KG1 (cell line): ENCODE measurements at regions not wholly inside any gene's neighbourhood (a gene's known extent, or its start where the extent isn't known, plus 50 kb on each side); places are given as distances from the start of the nearest gene placed in this dataset.
"Not testable (repeated sequence)": the region's sequence is repeated elsewhere in the genome, so short reads cannot be mapped to it uniquely, and the experiment has no call there.

Experiments used
- DNase-seq: peaks from one replicate; lab custom pipeline; 2025; lab: John Stamatoyannopoulos, UW

- no peak for DNase-seq
Observed at GRCh38 chr10:4154191-4154715, 369.2 kb upstream of the KLF6 start.

- no peak for DNase-seq
Observed at GRCh38 chr10:4151466-4151865, 366.5 kb upstream of the KLF6 start.

GRCh38 chr10:4150676-4151075, 365.7 kb upstream of the KLF6 start:
- DNase-seq, result no peak

- DNase-seq, result not testable (repeated sequence)
Observed at GRCh38 chr10:4149460-4149859, 364.5 kb upstream of the KLF6 start.

GRCh38 chr10:4147245-4147644, 362.2 kb upstream of the KLF6 start:
- no peak for DNase-seq

- no peak for DNase-seq
Observed at GRCh38 chr10:4144817-4145216, 359.8 kb upstream of the KLF6 start.

GRCh38 chr10:4141471-4141870, 356.5 kb upstream of the KLF6 start:
- DNase-seq, result no peak

- DNase-seq, result no peak
Observed at GRCh38 chr10:4138146-4138721, 353.2 kb upstream of the KLF6 start.

GRCh38 chr10:4137299-4137698, 352.3 kb upstream of the KLF6 start:
- DNase-seq, result no peak

GRCh38 chr10:4136121-4136520, 351.1 kb upstream of the KLF6 start:
- DNase-seq, result no peak

GRCh38 chr10:4132216-4132556, 347.2 kb upstream of the KLF6 start:
- DNase-seq, result no peak

GRCh38 chr10:4131407-4132215, 346.6 kb upstream of the KLF6 start:
- peak; percentile 47 for DNase-seq

GRCh38 chr10:4130685-4131084, 345.7 kb upstream of the KLF6 start:
- DNase-seq, result peak; percentile 22

GRCh38 chr10:4129866-4130477, 345.0 kb upstream of the KLF6 start:
- DNase-seq, result no peak

GRCh38 chr10:4127518-4128315, 342.7 kb upstream of the KLF6 start:
- peak; percentile 35 for DNase-seq

GRCh38 chr10:4125776-4126175, 340.8 kb upstream of the KLF6 start:
- no peak for DNase-seq

- no peak for DNase-seq
Observed at GRCh38 chr10:4121502-4122380, 336.7 kb upstream of the KLF6 start.

GRCh38 chr10:4120096-4120853, 335.3 kb upstream of the KLF6 start:
- no peak for DNase-seq

GRCh38 chr10:4119107-4119506, 334.1 kb upstream of the KLF6 start:
- no peak for DNase-seq

- DNase-seq, result no peak
Observed at GRCh38 chr10:4117604-4118003, 332.6 kb upstream of the KLF6 start.

GRCh38 chr10:4111643-4112042, 326.6 kb upstream of the KLF6 start:
- DNase-seq, result no peak
